ENCODE measurements at regions not wholly inside any gene's neighbourhood (a gene's known extent, or its start where the extent isn't known, plus 50 kb on each side); places are given as distances from the start of the nearest gene placed in this dataset.

DNA sequence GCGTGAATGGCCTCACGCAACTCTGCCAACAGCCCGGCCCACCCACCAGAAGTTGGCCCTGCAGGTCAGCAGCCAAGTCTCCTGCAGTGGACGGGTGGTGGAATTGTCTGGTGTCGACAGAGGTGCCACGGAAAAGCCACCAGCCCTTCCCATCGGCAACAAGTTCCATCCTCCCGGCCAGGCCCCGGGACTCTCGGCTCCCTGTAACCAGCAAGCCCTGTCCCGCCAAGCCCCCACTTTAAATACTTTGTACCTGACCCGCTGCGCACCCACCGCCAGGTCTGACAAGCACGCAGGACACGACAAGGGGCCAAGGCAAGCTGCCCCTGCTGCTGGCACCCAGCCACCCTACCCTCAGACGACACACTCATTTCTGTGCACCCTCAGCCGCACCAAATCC, 100.8 kb downstream of the RBFOX3 start:
- intact Hi-C loops (cut with DNase I; ENCODE audit: low total_unique reads): no loop called here
- Histone ChIP-seq H3K4me3 (no peak overlapping the region), H3K27ac (no peak overlapping the region), H3K36me3 (no peaks in the 10 kb centered on the region), H3K4me1 (no peaks in the 10 kb centered on the region), H3K9me3 (no peaks in the 10 kb centered on the region), H3K27me3 (peaks cover 0 to 54% of the 10 kb centered on the region in 2 donors)
- DNase-seq: no peak
- TF ChIP-seq, protein P1, sequence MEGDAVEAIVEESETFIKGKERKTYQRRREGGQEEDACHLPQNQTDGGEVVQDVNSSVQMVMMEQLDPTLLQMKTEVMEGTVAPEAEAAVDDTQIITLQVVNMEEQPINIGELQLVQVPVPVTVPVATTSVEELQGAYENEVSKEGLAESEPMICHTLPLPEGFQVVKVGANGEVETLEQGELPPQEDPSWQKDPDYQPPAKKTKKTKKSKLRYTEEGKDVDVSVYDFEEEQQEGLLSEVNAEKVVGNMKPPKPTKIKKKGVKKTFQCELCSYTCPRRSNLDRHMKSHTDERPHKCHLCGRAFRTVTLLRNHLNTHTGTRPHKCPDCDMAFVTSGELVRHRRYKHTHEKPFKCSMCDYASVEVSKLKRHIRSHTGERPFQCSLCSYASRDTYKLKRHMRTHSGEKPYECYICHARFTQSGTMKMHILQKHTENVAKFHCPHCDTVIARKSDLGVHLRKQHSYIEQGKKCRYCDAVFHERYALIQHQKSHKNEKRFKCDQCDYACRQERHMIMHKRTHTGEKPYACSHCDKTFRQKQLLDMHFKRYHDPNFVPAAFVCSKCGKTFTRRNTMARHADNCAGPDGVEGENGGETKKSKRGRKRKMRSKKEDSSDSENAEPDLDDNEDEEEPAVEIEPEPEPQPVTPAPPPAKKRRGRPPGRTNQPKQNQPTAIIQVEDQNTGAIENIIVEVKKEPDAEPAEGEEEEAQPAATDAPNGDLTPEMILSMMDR (IDR thresholded peaks at IDR 0.05): no peak

GRCh38 chr17:79509490-79509889, 101.4 kb downstream of the RBFOX3 start:
- Histone ChIP-seq H3K27ac (no peak overlapping the region), H3K4me3 (no peak overlapping the region), H3K27me3 (peaks cover 0 to 52% of the 10 kb centered on the region in 2 donors), H3K36me3 (no peaks in the 10 kb centered on the region), H3K9me3 (no peaks in the 10 kb centered on the region), H3K4me1 (no peaks in the 10 kb centered on the region)
- TF ChIP-seq, protein P1 (IDR thresholded peaks at IDR 0.05): no peak
- intact Hi-C loops (cut with DNase I; ENCODE audit: low total_unique reads): no loop called here
- DNase-seq: no peak

DNA sequence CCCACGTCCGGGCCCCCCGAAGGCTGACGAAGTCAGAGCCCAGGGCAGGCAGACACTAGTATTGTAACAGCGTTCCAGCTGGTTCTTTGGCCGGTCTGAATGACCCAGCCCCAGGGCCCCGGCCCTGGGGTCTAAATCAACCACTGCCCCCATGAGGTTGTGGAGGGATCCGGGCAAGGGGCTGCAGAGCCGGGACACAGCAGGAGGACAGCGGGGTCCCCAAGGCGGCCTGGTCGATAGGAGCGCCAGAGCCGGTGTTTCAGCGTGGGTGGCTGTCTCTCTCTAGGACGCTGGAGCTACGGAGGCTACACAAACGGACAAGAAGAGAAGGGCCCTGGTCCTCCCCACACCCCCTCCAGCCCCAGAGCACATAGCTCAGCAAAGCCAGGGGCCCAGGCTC, 101.8 kb downstream of the RBFOX3 start:
- Histone ChIP-seq H3K27me3 (peaks cover 0 to 47% of the 10 kb centered on the region in 2 donors), H3K4me3 (no peak overlapping the region), H3K9me3 (no peaks in the 10 kb centered on the region), H3K27ac (no peak overlapping the region), H3K36me3 (no peaks in the 10 kb centered on the region), H3K4me1 (no peaks in the 10 kb centered on the region)
- intact Hi-C loops (cut with DNase I; ENCODE audit: low total_unique reads): no loop called here
- DNase-seq: no peak
- TF ChIP-seq, protein P1 (IDR thresholded peaks at IDR 0.05): no peak

DNA sequence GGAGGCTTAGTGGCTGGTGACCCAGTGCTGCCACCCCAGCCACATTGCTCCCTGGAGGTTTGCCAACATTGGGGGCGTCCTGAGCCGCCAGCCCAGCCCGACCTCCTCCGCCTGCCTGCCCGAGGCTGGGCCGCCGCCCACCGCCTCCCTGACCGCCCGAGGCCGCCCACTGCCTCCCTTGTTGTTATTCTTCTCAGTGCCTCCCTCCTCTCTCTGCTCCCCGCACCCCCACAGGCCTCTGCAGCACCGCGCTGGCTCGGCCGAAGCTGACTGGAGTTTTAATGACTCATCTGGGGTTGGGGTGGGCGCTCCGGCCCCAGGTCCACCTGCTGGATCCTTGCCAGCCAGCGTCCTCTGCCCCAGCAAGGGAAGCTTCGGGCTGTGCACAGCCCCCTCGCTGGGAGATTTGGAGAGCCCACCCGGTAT, 102.5 kb downstream of the RBFOX3 start:
- no peaks in the 10 kb centered on the region for H3K4me1 ChIP-seq
- H3K9me3 ChIP-seq: no peaks in the 10 kb centered on the region
- H3K27ac ChIP-seq: no peak overlapping the region
- intact Hi-C loops (cut with DNase I; ENCODE audit: low total_unique reads): no loop called here
- peaks cover 0 to 52% of the 10 kb centered on the region in 2 donors for H3K27me3 ChIP-seq
- no peaks in the 10 kb centered on the region for H3K36me3 ChIP-seq
- TF ChIP-seq, protein P1 (IDR thresholded peaks at IDR 0.05): no peak
- no peak for DNase-seq
- H3K4me3 ChIP-seq: no peak overlapping the region

- DNase-seq: no peak
- no peaks in the 10 kb centered on the region for H3K36me3 ChIP-seq
- intact Hi-C loops (cut with DNase I; ENCODE audit: low total_unique reads): no loop called here
- H3K4me1 ChIP-seq: no peaks in the 10 kb centered on the region
- no peak overlapping the region for H3K27ac ChIP-seq
- no peak overlapping the region for H3K4me3 ChIP-seq
- H3K9me3 ChIP-seq: no peaks in the 10 kb centered on the region
- TF ChIP-seq, protein P1 (IDR thresholded peaks at IDR 0.05): no peak
- peaks cover 0 to 62% of the 10 kb centered on the region in 2 donors for H3K27me3 ChIP-seq
These were observed 103.9 kb downstream of the RBFOX3 start for GRCh38 chr17:79506955-79507354.
